ENCODE measurements at regions not wholly inside any gene's neighbourhood (a gene's known extent, or its start where the extent isn't known, plus 50 kb on each side); places are given as distances from the start of the nearest gene placed in this dataset.
"Not testable (repeated sequence)": the region's sequence is repeated elsewhere in the genome, so short reads cannot be mapped to it uniquely, and the experiment has no call there.

DNA sequence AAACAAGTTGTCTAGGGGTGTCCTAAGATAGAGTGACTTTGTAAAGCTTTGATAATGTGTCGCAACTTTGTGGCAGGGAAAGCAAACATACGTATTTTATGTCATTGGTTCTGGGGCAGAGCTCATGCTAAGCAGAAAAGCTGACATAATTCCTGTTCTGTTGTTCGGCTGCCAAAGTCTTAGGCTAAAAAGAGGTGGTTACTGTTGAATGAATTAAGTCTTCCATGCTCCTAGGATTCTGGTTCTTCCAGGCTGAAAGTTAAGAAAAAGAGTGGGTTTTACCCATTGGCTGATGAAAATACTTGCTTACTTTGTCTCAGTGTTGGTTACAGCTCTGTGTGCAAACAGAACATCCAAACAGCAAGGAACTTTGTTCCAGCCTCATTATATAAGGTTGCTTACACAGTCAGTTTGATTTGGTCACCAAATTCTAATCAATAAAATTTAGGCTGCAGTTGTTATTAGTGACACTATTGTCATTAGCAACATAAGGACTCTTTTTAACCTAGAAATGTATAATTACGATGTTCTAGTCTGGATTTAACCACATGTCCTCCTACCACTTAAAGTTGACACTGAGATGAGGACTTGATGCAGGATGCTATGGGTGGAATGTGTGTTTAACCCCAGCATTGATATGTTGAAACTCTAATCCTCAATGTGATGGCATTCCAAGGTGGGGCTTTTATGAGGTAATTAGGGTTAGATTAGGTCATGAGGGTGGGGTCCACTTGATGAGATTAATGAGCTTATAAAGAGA lies 114.0 kb upstream of the GOT2 start:
- DNase-seq = no peak

DNA sequence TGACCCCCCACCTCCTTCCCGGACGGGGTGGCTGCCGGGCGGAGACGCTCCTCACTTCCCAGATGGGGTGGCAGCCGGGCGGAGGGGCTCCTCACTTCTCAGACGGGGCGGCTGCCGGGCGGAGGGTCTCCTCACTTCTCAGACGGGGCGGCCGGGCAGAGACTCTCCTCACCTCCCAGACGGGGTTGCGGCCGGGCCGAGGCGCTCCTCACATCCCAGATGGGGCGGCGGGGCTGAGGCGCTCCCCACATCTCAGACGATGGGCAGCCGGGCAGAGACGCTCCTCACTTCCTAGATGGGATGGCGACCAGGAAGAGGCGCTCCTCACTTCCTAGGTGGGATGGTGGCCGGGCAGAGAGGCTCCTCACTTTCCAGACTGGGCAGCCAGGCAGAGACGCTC lies 112.1 kb upstream of the GOT2 start:
- DNase-seq = not testable (repeated sequence)

DNA sequence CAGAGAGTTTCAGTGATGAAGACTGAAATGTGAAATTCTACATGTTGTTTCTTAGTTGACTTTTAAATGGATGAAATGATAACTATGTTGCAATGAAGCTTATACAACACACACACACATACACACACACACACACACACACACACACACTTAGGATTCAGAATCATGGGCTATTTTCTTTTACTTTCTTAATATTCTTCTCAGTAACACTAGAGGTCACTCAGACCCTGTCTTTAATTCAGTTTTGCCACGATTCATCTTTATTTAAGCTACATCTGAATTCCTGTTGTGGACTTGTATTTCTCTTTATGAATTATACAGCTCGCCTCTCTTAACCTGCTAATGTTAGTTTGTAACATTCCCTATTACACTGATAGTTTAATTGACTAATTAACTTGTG lies 109.6 kb upstream of the GOT2 start:
- no peak for DNase-seq

DNA sequence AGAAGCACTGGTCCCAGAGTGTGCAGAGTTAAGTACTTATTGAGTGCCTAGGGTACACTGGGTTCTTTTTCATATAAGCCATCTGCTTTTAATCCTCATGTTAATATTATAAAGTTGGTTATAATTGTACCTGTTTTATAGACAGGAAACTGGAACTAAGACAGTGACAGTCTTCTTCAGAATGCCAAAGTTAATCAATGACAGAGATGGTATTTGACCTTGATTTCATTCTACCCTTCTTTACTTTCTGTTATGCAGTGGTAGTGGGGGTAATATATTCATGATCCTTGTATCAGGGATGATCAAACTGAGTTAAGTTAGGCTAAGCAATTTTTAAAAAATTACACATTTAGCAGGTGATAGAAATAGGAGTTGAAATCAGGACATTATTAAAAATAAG lies 108.6 kb upstream of the GOT2 start:
- DNase-seq = no peak

DNA sequence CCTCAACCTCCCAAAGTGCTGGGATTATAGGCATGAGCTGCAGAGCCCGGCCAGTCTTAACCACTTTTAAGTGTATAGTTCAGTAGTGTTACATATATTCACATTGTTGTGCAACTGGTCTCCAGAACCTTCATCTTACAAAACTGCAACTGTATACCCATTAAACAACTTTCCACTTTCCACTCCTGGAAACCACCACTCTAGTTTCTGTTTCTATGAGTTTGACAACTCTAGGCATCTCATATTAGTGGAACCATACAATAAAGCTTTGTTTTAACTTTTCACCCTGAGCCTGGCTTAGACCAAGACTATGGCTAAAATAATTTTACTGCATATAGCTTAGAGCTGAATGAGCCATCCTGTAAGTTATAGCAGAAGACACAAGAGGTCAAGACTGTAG lies 108.0 kb upstream of the GOT2 start:
- DNase-seq = no peak

DNA sequence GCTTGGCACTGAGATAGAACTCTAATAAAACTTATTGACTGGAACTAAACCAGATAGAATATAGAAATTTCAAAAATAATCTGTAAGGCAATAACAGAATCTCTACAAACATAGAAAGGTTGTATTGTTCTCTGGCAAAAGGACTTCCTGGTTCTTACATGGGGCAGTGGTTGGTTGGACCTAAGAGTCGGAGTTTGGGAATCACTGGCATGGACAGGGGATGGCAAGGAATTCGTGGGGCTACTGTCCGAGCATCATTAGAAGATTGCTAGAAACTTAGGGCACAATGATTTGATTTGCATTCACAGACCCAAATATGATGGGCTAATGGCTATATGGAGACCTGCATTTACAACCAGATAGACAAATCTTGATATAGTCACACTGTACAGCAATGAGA lies 103.8 kb upstream of the GOT2 start:
- DNase-seq = no peak

DNA sequence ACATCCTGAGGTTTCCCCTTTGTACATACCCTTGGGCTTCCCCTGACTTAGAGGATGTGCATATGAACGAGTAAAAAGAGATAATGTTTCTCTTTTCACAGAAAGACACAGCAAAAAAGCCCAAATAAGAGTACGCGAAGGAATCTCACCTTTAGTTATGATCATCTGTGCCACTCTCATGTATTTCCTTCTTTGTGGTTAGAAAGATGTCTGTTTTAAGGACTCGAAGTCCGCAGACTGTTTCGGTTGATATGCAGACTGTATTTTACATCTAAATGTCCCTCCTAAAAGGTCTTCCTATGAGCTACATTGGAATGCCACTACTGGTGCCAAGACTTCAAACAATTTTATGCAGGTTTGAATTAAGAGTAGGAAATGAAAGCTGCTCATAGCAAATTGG lies 102.3 kb upstream of the GOT2 start:
- DNase-seq = no peak

DNA sequence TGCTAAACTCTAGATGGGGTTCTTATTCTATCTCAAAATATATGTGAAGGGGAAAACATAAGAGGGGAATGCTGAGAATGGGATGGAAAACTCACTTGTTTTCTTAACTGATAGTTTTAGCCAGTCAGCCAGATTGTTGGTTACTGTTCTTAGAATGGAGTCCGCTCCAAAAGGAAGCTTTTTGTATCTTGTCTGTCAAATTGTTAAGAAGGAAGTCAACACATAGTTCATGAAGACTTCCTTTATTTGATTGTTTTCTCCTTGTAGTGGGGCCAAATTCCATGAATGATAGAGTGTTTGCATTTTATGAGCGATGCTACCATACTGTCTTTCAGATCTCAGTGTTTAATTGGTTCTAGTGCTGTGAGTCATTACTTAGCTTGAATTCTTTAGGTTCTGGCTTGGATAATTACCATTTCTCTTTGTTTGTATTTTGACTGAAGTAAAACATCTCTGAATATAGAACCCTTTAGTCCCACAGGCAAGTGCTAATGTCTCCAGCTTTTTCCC lies 98.3 kb upstream of the GOT2 start:
- DNase-seq = no peak

DNA sequence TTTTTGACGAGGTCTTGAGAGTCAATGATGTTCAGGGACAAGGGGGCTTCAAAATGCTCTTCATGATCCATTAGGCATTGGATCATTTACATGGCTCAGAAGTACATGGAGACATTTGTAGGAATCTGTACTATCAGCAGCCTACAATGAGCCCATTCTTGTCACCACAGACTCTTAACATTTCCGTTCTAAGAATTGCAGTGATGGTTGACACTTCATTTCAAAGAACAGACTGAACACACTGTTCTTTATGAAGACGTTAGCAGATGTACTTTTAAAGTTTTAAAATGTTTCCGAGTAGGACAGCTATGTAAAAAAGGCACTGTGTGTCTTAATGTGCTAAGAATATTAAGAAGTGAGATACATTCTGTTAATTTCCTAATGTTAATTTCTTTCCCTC lies 97.3 kb upstream of the GOT2 start:
- DNase-seq = no peak

DNA sequence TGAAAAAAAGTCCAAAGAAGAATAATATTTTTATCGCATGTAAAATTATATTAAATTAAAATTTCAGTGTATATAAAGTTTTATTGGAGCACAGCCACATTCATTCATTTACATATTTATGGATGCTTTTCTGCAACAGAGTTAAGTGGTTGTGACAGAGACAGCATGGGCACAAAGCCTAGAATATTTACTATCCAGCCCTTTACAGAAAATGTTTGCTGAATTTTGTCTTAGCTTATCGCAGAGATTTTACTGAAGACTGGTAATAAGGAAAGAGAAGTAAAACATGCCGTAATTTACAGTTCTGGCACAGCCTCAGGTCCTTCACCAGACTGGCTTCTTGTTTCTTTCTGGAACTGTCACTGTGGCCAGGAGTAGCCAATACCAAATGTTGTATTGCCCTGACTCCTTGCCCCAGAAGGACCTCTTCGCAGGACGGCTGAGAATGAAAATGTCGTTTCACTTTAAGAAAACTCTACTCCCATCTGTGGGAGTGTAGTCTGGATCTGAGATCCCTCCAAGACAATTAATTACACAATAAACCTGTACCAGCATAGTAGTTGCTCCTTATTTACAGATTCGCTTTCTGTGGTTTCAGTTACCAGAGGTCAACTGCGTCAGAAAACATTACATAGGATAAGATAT lies 94.9 kb upstream of the GOT2 start:
- DNase-seq = no peak

DNA sequence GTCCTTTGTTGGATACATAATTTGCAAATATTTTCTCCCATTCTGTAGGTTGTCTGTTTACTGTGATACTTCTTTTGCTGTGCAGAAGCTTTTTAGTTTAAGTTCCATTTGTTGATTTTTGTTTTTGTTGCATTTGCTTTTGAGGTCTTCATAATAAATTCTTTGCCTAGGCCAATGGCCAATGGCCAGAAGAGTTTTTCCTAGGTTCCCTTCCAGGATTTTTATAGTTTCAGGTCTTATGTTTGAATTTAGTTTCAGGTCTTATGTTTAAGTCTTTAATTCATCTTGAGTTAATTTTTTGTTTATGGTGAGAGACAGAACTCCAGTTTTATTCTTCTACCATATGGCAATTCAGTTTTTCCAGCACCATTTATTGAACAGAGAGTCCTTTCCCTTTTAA lies 90.1 kb upstream of the GOT2 start:
- DNase-seq = no peak

DNA sequence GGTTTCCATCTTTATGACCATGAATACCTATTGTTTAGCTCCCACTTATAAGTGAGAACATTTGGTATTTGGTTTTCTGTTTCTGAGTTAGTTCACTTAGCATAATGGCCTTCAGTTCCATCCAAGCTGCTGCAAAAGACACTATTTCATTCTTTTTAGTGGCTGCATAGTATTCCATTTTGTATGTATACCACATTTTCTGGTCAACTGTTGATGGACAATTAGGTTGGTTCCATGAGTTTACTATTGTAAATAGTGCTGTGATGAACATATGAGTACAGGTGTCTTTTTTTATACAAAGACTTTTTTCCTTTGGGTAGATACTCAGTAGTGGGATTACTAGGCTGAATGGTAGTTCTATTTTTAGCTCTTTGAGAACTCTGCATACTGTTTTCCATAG lies 87.8 kb upstream of the GOT2 start:
- DNase-seq = no peak

DNA sequence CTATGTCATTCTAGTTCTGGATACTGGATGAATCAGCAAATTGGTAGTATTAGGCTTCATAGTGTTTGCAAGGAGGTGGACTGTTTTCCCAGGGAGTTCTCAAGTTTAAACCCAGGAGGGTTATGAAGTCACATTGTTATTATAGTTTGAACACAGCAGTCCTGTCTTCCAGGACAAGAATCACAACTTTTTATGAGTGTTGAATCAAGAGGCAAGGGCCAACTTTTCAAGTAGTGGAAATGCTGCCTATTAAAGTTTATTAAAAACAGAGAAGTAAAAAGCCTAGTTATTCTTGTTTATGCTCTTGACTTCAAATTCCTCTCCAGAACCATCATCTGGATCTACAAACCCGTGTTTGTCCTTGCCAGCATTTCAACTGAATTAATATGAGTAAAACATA lies 86.3 kb upstream of the GOT2 start:
- DNase-seq = no peak

DNA sequence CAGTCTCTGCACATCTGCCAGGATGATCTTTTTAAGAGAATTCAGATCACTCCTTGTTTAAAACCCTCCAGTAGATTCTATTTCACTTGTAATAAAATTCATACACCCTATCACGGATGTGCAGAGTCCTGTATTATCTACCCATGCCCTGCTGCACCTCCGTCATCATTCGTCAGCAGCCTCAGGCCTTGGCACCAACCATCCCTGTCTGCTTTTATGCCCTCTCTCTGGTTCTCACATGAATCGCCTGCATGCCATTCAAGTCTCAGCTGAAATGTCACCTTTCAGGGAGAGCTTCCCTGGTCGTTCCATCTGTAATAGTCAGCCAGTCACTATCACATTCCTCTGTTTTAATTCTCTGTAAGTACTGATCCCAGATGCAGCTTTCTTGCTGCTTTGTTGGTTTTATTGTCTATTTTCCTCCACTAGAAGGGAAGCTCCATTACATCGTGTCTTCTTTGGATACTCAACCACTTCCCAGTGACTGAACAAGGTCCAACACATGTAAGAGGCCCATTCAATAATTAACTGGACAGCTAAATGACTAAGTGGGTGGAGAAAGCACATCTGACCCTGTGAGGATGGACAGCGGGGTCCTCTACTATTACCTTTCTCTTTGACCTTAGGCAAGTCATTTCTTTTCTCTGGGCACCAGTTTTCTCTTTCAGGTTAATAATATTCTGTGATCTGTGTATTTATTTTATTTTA lies 81.2 kb upstream of the GOT2 start:
- DNase-seq = no peak

DNA sequence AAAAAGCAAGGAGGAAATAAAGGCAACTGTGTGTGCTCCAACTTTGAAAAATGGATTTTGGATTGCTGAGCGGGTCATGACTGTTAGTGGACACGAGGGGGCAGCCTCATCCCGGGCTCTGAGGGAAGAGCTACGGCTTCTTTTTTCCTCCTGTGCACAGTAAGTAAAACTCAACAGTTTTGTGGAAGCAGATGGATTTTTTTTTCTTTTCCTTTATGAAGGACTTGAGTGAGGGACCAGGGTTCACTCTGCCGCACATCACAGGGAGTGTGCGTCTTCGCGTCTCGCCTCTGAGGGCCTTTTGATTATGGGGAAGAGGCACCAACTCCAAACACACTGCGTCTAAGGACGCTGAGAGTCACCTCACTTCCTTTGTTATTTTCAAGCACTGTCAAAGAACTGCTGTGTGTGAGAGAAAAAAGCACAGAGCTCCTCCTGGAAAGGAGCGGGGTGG lies 80.3 kb upstream of the GOT2 start:
- peak in 9 of 14 donors; percentile 3 to 54 (median 9) for DNase-seq

DNA sequence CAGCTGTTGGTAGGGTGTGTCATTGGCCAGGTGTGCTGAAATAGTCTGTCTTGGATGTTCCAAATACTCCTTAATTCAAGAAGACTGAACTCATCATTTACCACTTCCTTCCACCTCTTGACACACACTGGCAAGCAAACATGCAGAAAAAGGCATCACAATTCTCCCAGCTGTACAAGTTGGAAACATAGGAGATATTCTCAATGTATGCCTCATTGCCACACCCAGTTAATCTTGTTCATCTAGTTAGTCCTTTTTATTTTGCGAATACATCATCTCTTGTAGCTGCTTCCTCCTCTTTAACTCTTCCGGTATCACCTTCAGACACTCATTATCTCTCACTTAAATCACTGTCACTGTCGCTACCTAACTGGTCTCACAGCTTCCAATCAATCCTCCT lies 75.1 kb upstream of the GOT2 start:
- DNase-seq = no peak

DNA sequence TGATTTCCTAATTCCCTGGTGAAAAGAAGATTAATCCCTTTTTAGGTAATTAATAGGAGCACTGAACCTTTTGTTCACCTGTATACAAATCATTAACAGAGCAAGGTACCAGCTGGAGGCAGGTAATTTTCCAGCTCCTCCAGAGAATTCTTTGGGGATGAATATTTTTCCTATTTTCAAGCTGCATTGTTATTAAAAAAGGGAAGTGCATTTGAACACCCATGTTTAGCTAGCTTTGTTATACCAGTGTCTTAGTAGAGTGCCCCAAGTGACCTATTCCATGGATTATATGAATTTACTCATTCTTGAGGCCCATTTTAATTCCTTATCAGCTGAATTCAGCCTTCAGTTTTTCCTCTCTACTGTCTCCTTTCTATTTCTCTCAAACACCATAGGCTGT lies 73.2 kb upstream of the GOT2 start:
- DNase-seq = no peak

DNA sequence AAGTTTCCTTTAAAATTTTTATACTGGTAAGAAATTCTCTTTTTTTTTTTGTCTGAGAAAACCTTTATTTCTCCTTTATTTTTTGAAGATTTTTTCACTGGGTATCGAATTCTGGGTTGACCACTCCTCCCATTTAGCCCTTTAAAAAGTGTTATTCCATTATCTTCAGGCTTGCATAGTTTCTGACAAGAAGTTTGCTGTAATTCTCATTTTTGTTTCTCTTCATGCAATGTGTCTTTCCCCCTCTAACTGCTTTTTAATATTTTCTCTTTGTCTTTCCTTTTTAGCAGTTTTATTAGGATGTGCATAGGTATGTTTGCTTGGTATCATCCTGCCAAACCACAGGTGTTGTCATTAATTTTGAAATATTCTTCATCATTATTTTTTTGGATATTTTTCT lies 67.7 kb upstream of the GOT2 start:
- no peak for DNase-seq

DNA sequence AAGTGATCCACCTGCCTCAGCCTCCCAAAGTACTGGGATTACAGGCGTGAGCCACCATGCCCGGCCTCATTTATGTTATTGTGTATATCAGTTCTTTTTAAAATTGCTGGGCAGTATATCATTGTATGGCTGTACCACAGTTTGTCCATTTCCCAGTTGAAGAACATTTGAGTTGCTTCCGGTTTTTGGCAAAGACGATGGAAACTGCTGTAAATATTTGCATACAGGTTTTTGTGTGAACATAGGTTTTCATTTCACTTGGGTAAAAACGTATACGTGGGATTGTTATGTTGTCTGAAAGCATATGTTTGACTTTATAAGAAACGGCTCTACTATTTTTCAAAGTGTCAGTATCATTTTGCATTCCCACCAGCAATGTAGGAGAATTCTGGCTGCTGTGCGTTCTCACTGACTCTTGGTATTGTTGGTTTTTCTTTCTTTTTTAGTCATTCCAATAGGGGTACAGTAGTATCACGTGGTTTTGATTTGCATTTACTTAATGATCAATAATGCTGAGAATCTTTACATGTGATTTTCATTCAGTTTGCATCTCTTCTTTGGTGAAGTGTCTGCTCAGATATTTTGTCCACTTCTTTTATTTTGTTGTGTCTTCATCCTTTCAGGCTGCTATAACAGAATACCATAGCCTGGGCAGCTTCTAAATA lies 63.2 kb upstream of the GOT2 start:
- no peak for DNase-seq

DNA sequence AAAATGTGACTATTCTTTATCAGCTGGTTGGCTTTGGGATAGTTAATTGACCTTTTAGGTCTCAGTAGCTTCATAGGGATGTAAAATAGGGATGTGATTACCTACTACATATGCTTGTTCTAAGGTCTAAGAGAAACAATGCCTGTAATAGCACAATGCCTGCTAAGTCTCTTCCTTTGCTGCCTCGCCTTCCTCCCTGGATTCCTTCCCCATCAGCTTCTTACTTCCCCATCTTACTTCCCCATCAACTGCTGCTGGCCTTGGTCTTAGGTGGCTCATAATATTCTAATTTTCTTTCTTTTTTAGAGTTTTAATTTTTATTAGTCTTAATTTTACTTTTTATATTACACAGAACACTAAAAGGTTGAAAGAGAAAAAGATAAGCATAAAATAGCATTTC lies 59.2 kb upstream of the GOT2 start:
- no peak for DNase-seq

DNA sequence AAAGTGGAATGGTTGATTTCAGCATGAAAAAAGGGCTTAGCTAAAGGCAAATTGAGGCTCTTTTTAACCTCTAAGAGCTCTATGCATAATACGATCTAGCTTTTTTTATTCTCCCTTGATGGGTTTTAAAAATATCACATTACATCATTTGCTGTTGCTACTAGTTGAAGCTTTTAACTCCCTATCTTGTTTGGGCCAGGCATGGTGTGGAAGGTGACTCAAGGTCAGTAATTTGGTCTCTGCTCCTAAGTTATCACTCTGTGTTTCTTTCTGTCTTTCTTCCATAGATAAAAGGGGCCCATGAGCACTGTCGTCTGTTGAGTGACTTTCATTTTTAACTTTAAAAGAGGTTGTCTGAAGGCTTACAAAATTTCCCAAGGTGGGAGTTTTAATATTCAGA lies 58.1 kb upstream of the GOT2 start:
- no peak for DNase-seq

DNA sequence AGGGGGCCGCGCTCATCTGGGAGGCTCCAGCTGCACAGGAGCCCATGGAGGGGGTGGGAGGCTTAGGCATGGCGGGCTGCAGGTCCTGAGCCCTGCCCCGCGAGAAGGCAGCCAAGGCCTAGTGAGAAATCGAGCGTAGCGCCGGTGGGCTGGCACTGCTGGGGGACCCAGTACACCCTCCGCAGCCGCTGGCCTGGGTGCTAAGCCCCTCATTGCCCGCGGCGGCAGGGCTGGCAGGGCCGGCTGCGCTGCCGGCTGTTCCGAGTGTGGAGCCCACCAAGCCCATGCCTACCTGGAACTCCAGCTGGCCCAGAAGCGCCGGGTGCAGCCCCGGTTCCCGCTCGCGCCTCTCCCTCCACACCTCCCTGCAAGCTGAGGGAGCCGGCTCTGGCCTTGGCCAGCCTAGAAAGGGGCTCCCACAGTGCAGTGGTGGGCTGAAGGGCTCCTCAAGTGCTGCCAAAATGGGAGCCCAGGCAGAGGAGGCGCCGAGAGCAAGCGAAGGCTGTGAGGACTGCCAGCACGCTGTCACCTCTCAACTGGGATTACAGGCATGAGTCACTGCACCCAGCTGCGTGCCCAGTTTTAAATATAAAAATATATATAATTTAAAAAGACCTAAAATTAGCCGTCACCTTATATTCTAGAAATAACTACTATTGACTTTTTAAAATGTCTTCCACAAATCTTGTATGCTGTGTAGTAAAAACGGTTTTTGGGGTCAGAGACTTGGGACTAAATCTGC lies 56.9 kb upstream of the GOT2 start:
- DNase-seq = not testable (repeated sequence)
